ENCODE measurements at regions not wholly inside any gene's neighbourhood (a gene's known extent, or its start where the extent isn't known, plus 50 kb on each side); places are given as distances from the start of the nearest gene placed in this dataset.

DNA sequence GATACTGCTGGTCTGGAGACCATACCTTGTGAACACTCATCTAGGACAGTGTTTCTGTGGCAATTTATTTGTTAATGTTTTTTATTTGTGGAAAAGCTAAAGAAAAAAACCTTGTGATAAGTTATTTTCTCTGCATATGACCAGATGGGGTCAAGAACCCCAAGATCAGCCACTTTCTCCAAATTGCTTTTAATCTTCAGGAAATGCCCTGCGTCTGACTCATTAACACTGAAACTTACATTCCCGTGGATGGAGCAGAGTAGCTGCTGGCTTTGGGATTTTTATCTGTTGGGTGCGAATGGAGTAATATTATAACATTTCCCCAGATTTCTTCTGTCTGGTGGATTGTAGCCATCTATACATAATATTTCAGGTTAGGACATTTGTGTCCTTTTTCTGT is 444.5 kb downstream of the SH3GL2 start:
- Mint-ChIP-seq H3K27ac (ENCODE audit: unreplicated experiment) (no peak overlapping the region), H3K27me3 (ENCODE audit: low read depth) (peaks cover 2% of the 10 kb centered on the region), H3K36me3 (ENCODE audit: low read depth) (no peaks in the 10 kb centered on the region), H3K4me1 (ENCODE audit: low read depth) (peaks cover 15% of the 10 kb centered on the region), H3K4me3 (ENCODE audit: unreplicated experiment) (no peak overlapping the region), H3K9me3 (ENCODE audit: low read depth) (peaks cover 15% of the 10 kb centered on the region)
- DNase-seq (ENCODE audit: low spot score), result no peak
- no peak for TF ChIP-seq CTCF (IDR thresholded peaks at IDR 0.05)

GRCh38 chr9:18032636-18033035 is 441.3 kb upstream of the ADAMTSL1 start:
- Mint-ChIP-seq H3K36me3 (ENCODE audit: low read depth) (peaks cover 2% of the 10 kb centered on the region), H3K4me3 (ENCODE audit: unreplicated experiment) (no peak overlapping the region), H3K9me3 (ENCODE audit: low read depth) (peaks cover 12% of the 10 kb centered on the region), H3K4me1 (ENCODE audit: low read depth) (peaks cover 19% of the 10 kb centered on the region), H3K27me3 (ENCODE audit: low read depth) (peaks cover 2% of the 10 kb centered on the region), H3K27ac (ENCODE audit: unreplicated experiment) (no peak overlapping the region)
- no peak for DNase-seq (ENCODE audit: low spot score)
- no peak for TF ChIP-seq CTCF (IDR thresholded peaks at IDR 0.05)

DNA sequence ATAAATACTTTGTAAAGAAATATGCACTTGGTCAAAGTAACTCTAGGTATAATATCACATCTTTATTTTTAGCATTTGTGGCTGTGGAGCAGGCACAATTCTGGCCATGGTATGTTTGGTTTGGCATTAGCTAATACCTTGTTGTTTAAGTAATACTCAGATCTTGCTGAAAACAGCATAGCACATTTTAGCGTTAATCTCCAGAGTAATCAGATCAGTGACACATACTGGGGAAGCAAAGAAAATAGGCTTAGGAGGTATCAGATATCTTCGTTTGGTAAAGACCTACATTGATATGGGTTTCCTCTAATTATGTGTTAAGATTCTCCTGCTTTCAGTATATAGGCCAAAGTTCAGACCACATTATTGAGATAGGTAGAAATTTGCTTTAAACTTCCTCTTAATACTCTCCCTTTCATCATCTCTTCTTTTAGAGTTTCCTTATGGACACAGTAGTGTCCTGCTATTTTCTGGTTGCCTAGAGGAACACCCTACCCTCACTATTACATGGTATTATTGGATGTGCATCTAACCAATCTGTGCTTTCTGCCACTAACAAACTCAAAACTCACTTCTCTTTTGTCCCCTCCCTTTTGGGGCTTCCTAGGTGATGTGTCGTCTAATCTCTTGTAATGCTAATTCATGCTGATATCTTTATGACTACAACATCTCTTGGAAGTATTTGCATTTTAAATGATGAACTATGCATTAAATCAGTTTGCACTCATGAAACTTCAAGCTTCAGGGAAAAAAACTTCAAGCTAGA is 437.3 kb upstream of the ADAMTSL1 start:
- TF ChIP-seq CTCF (IDR thresholded peaks at IDR 0.05), result no peak
- Mint-ChIP-seq H3K4me1 (ENCODE audit: low read depth) (peaks cover 35% of the 10 kb centered on the region), H3K36me3 (ENCODE audit: low read depth) (no peaks in the 10 kb centered on the region), H3K9me3 (ENCODE audit: low read depth) (no peaks in the 10 kb centered on the region), H3K27me3 (ENCODE audit: low read depth) (no peaks in the 10 kb centered on the region), H3K27ac (ENCODE audit: unreplicated experiment) (no peak overlapping the region), H3K4me3 (ENCODE audit: unreplicated experiment) (no peak overlapping the region)
- no peak for DNase-seq (ENCODE audit: low spot score)

DNA sequence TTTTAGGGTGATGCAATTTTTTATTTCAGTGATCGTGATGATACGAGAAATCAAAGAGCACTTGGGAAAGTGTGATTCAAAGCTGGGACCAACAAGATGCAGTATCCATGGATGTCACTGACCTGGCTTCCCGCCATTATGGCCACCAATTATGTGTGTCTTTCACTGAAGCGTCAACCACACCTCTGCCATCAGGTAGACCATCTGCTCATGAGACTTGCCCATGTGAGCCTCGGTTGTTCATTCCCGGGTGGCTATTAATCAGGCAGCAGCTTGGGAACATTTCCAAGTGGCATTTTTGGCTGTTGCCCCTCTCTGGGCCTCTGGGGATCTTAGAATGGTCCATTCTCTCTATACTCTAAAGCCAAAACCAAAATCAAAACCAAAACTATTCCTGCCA is 436.0 kb upstream of the ADAMTSL1 start:
- no peak for DNase-seq (ENCODE audit: low spot score)
- no peaks in the 10 kb centered on the region for H3K36me3 Mint-ChIP-seq (ENCODE audit: low read depth)
- no peaks in the 10 kb centered on the region for H3K9me3 Mint-ChIP-seq (ENCODE audit: low read depth)
- peaks cover 35% of the 10 kb centered on the region for H3K4me1 Mint-ChIP-seq (ENCODE audit: low read depth)
- H3K27ac Mint-ChIP-seq (ENCODE audit: unreplicated experiment), result no peak overlapping the region
- no peaks in the 10 kb centered on the region for H3K27me3 Mint-ChIP-seq (ENCODE audit: low read depth)
- TF ChIP-seq CTCF (IDR thresholded peaks at IDR 0.05), result no peak
- no peak overlapping the region for H3K4me3 Mint-ChIP-seq (ENCODE audit: unreplicated experiment)

DNA sequence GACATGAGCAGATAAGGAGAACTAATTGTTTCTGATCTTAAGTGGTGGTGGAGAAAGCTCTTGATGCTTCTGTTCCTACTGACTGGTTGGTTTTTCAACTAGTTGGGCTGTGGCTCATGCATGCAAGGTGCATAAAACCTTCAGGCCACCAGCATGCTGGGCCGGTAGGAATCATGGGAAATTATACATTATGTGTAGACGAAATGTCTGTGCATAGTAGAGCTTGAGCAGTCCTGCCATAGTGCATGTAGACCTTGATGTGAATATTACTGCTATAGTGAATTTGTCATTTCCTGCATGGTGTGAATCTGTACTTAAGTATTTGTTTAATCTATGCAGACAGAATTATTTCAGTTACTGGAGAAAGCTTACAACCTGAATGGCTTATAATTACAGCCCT is 433.6 kb upstream of the ADAMTSL1 start:
- Mint-ChIP-seq H3K4me3 (ENCODE audit: unreplicated experiment) (no peak overlapping the region), H3K36me3 (ENCODE audit: low read depth) (no peaks in the 10 kb centered on the region), H3K9me3 (ENCODE audit: low read depth) (no peaks in the 10 kb centered on the region), H3K27me3 (ENCODE audit: low read depth) (no peaks in the 10 kb centered on the region), H3K27ac (ENCODE audit: unreplicated experiment) (no peak overlapping the region), H3K4me1 (ENCODE audit: low read depth) (peaks cover 35% of the 10 kb centered on the region)
- TF ChIP-seq CTCF (IDR thresholded peaks at IDR 0.05), result no peak
- no peak for DNase-seq (ENCODE audit: low spot score)
